Adrenal gland (tissue), 9 donors: ENCODE measurements at regions not wholly inside any gene's neighbourhood (a gene's known extent, or its start where the extent isn't known, plus 50 kb on each side); places are given as distances from the start of the nearest gene placed in this dataset.

ENCODE experiments used
- DNase-seq, 7 donors: peaks; one replicate each; pipeline ENCODE4 v3.0.0-alpha.2; 2019 to 2020
- H3K27ac ChIP-seq, 5 donors: fragments of 200-600 bp; sonication (generic) in 4 of 5; 1 replicate in 3 of 5; 2 replicates in 2 of 5; pipeline versions ENCODE4 v1.5.1 to v1.8.0; 2016 to 2020; ENCODE audit warnings: mild to moderate bottlenecking in 1 of 5
- H3K27me3 ChIP-seq: fragments of 200-600 bp; 2 replicates; pipeline ENCODE4 v1.8.0; 2021
- H3K36me3 ChIP-seq, 2 donors: fragments of 200-600 bp; replicated peaks in 1 of 2; 1 replicate in 1 of 2; 2 replicates in 1 of 2; pipeline versions ENCODE4 v1.5.1 to v1.8.0; 2018 to 2022
- H3K4me1 ChIP-seq, 2 donors: fragments of 200-600 bp; replicated peaks in 1 of 2; 1 replicate in 1 of 2; 2 replicates in 1 of 2; pipeline versions ENCODE4 v1.5.1 to v1.8.0; 2018 to 2021
- H3K4me3 ChIP-seq, 4 donors: fragments of 200-600 bp; sonication (generic) in 3 of 4; one replicate each; pipeline ENCODE4 v1.5.1; 2016 to 2018
- H3K9me3 ChIP-seq, 3 donors: fragments of 200-600 bp; sonication (generic) in 1 of 3; replicated peaks in 1 of 3; 1 replicate in 2 of 3; 2 replicates in 1 of 3; pipeline versions ENCODE4 v1.5.1 to v1.8.0; 2016 to 2021
- POLR2A ChIP-seq, 2 donors: fragments of 450-650 bp; IDR thresholded peaks; one replicate each; pipeline ENCODE4 v1.6.1; 2017; ENCODE audit warnings: antibody characterized with exemption in 2 of 2, mild to moderate bottlenecking in 2 of 2, moderate library complexity in 1 of 2
- WGBS, 4 donors: extraction: QIAGEN DNeasy Blood & Tissue Kit in 2 of 4; methylation state at CpG; one replicate each; pipeline versions ENCODE4 v1.1.5 to v1.1.7; 2013 to 2017; 5-methylcytosine and 5-hydroxymethylcytosine counted together
- intact Hi-C, 2 donors: fragments of 100-400 bp; cut with DNase I; formaldehyde crosslinking; loops; one replicate each; pipeline versions ENCODE4 v1.14.1 to v1.15.0; 2022 to 2023
- TF ChIP-seq, protein P1 (sequence below), 6 experiments: fragments of 450-650 bp in 4 of 6; fragments of 200-600 bp in 2 of 6; sonication (generic) in 1 of 6; IDR thresholded peaks; 1 replicate in 5 of 6; 2 replicates in 1 of 6; pipeline versions ENCODE4 v1.5.1 to v1.8.0; 2016 to 2021; ENCODE audit warnings: antibody characterized with exemption in 6 of 6, mild to moderate bottlenecking in 2 of 6, moderate library complexity in 1 of 6
- donor health status: healthy with polysubstance abuse.
- donor health status: Bipolar disorder and iron deficiency.
- donor health status: DM: yes; HTN: yes; CAD: no.
- donor health status: DM: no; HTN: no; CAD: no.
- donor health status: DM: no; HTN: no; CAD: no.

GRCh38 chr13:23993680-23993985 lies 96.3 kb upstream of the C1QTNF9B start:
- Histone ChIP-seq H3K4me1 (no peaks in the 10 kb centered on the region), H3K9me3 (no peaks in the 10 kb centered on the region), H3K36me3 (no peaks in the 10 kb centered on the region), H3K4me3 (no peak overlapping the region), H3K27ac (no peak overlapping the region), H3K27me3 (no peaks in the 10 kb centered on the region)
- TF ChIP-seq, protein P1, sequence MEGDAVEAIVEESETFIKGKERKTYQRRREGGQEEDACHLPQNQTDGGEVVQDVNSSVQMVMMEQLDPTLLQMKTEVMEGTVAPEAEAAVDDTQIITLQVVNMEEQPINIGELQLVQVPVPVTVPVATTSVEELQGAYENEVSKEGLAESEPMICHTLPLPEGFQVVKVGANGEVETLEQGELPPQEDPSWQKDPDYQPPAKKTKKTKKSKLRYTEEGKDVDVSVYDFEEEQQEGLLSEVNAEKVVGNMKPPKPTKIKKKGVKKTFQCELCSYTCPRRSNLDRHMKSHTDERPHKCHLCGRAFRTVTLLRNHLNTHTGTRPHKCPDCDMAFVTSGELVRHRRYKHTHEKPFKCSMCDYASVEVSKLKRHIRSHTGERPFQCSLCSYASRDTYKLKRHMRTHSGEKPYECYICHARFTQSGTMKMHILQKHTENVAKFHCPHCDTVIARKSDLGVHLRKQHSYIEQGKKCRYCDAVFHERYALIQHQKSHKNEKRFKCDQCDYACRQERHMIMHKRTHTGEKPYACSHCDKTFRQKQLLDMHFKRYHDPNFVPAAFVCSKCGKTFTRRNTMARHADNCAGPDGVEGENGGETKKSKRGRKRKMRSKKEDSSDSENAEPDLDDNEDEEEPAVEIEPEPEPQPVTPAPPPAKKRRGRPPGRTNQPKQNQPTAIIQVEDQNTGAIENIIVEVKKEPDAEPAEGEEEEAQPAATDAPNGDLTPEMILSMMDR (IDR thresholded peaks at IDR 0.05): no peak
- TF ChIP-seq POLR2A (IDR thresholded peaks at IDR 0.05): no peak
- no peak for DNase-seq
- WGBS, 4 donors: 98 to 100% (median 100%) methylated on average over 1 of the region's 1 CpG
- intact Hi-C loops: no loop called here

- no peaks in the 10 kb centered on the region for H3K36me3 ChIP-seq
- H3K9me3 ChIP-seq: no peaks in the 10 kb centered on the region
- TF ChIP-seq, protein P1 (IDR thresholded peaks at IDR 0.05): no peak
- no peak for TF ChIP-seq POLR2A (IDR thresholded peaks at IDR 0.05)
- no peaks in the 10 kb centered on the region for H3K4me1 ChIP-seq
- DNase-seq: no peak
- no peak overlapping the region for H3K27ac ChIP-seq
- intact Hi-C loops: no loop called here
- H3K4me3 ChIP-seq: no peak overlapping the region
- H3K27me3 ChIP-seq: no peaks in the 10 kb centered on the region
- 42 to 55% (median 50%) methylated on average over 6 of the region's 6 CpGs for WGBS, 4 donors
These were observed 98.2 kb upstream of the C1QTNF9B start for GRCh38 chr13:23995283-23996073.

DNA sequence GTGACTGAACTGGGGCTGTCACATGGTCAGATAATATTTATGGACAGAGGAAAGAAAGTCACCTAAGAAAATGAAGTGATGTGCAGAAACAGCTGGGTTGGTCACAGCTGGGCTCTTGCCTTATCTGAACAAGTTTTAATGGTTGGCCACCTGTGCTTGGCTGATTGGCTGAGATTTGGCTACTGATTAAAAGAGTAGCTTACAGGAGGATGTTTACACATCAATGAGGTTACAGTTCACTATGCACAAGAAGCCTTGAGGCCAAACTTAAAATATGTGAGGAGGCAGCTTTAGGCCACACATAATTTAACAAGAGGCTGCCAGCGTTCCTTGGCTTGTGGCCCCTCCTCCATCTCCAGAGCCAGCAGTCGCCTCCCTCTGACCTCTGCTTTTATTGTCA lies 99.2 kb upstream of the C1QTNF9B start:
- Histone ChIP-seq H3K4me3 (no peak overlapping the region), H3K27me3 (no peaks in the 10 kb centered on the region), H3K27ac (no peak overlapping the region), H3K4me1 (no peaks in the 10 kb centered on the region), H3K36me3 (no peaks in the 10 kb centered on the region), H3K9me3 (no peaks in the 10 kb centered on the region)
- TF ChIP-seq, protein P1 (IDR thresholded peaks at IDR 0.05): no peak
- TF ChIP-seq POLR2A (IDR thresholded peaks at IDR 0.05): no peak
- 69 to 80% (median 71%) methylated on average over 2 of the region's 2 CpGs for WGBS, 4 donors
- no peak for DNase-seq
- intact Hi-C loops: no loop called here

DNA sequence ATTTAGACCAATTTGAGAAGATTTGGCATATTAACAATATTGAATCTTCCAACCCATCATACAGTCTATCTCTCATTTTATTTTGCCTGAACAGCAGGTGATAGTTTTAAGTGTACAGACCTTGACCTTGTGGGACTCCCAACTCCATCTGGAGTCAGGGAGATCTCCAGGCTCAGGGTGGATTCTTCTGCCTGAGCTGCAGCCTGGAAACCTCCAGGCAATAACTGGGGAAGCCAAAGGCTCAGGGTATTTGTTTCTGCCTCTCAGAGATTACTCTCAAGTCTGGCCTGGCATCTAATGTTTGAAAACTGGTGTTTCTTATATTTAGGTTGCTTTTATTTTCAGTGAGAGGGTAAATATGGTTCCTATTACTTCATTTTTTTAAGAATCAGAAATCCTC lies 102.1 kb upstream of the C1QTNF9B start:
- TF ChIP-seq POLR2A (IDR thresholded peaks at IDR 0.05): no peak
- TF ChIP-seq, protein P1 (IDR thresholded peaks at IDR 0.05): no peak
- DNase-seq: no peak
- H3K27ac ChIP-seq: no peak overlapping the region
- no peaks in the 10 kb centered on the region for H3K36me3 ChIP-seq
- H3K4me1 ChIP-seq: no peaks in the 10 kb centered on the region
- intact Hi-C loops: no loop called here
- no peak overlapping the region for H3K4me3 ChIP-seq
- H3K9me3 ChIP-seq: no peaks in the 10 kb centered on the region
- no peaks in the 10 kb centered on the region for H3K27me3 ChIP-seq
